Right lobe of liver (tissue), 4 donors: ENCODE measurements at regions not wholly inside any gene's neighbourhood (a gene's known extent, or its start where the extent isn't known, plus 50 kb on each side); places are given as distances from the start of the nearest gene placed in this dataset.

Experiments used
- POLR2A ChIP-seq: fragments of 450-650 bp; IDR thresholded peaks from one replicate; pipeline ENCODE4 v1.6.1; 2017; ENCODE audit warnings: antibody characterized with exemption, mild to moderate bottlenecking
- TF ChIP-seq, protein P1 (sequence below), 4 donors: fragments of 200-600 bp in 3 of 4; fragments of 450-650 bp in 1 of 4; IDR thresholded peaks; one replicate each; pipeline versions ENCODE4 v1.5.1 to v1.8.0; 2016 to 2022; ENCODE audit warnings: antibody characterized with exemption in 4 of 4, mild to moderate bottlenecking in 2 of 4
- donor health status: DM: no; HTN: no; CAD: no.
- donor health status: DM: no; HTN: no; CAD: no.
- donor health status: DM: no; HTN: yes; CAD: no.

DNA sequence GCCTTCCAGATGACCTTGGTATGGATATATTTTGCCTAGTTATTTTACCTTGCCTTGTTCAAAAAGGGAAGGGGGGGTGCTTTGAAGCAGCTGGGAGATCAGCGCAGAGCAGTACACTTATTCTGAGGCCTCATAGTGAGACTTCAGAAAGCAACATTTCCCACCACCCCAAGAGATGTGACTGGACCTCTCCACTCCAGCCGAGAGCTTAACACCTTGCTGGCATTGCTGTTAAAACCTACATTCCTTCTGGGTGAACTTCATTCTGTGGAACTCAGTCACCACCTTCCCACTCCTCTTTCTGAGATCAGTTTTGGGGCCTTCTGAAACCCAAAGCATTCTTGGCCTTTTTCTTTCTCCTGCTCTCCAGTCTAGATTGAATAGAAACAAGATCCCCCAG, 148.7 kb downstream of the BARHL2 start:
- TF ChIP-seq, protein P1, sequence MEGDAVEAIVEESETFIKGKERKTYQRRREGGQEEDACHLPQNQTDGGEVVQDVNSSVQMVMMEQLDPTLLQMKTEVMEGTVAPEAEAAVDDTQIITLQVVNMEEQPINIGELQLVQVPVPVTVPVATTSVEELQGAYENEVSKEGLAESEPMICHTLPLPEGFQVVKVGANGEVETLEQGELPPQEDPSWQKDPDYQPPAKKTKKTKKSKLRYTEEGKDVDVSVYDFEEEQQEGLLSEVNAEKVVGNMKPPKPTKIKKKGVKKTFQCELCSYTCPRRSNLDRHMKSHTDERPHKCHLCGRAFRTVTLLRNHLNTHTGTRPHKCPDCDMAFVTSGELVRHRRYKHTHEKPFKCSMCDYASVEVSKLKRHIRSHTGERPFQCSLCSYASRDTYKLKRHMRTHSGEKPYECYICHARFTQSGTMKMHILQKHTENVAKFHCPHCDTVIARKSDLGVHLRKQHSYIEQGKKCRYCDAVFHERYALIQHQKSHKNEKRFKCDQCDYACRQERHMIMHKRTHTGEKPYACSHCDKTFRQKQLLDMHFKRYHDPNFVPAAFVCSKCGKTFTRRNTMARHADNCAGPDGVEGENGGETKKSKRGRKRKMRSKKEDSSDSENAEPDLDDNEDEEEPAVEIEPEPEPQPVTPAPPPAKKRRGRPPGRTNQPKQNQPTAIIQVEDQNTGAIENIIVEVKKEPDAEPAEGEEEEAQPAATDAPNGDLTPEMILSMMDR (IDR thresholded peaks at IDR 0.05), result no peak
- TF ChIP-seq POLR2A, result no peak
